A549 (cell line): ENCODE measurements at regions not wholly inside any gene's neighbourhood (a gene's known extent, or its start where the extent isn't known, plus 50 kb on each side); places are given as distances from the start of the nearest gene placed in this dataset.

Source experiments
- EHMT2 ChIP-seq: fragments of 200-600 bp; sonication (generic); IDR thresholded peaks from 2 replicates; pipeline ENCODE4 v1.6.1; 2016; ENCODE audit warnings: antibody characterized with exemption, low read depth, mild to moderate bottlenecking, moderate library complexity
- PHF8 ChIP-seq: fragments of 200-600 bp; sonication (generic); IDR thresholded peaks from 2 replicates; pipeline ENCODE4 v1.6.1; 2016; ENCODE audit warnings: low read depth, mild to moderate bottlenecking, antibody characterized with exemption, moderate library complexity, borderline replicate concordance
- RAD21 ChIP-seq, 2 experiments: fragments of >200 bp in 1 of 2; sonication (Bioruptor Twin) in 1 of 2; formaldehyde crosslinking in 1 of 2; IDR thresholded peaks in 1 of 2; conservative IDR thresholded peaks in 1 of 2; 2 replicates in 1 of 2; 3 replicates in 1 of 2; pipeline ENCODE4 v1.6.1; 2012 to 2018; ENCODE audit warnings: inconsistent platforms in 1 of 2
- TF ChIP-seq, protein P1 (sequence below): fragments of >200 bp; sonication (Bioruptor Twin); formaldehyde crosslinking; IDR thresholded peaks from 3 replicates; pipeline ENCODE4 v1.5.1; 2016
- TF ChIP-seq, protein P2 (sequence below): fragments of 200-600 bp; sonication (generic); IDR thresholded peaks from 2 replicates; pipeline ENCODE4 v1.6.1; 2016; ENCODE audit warnings: antibody characterized with exemption, mild to moderate bottlenecking, moderate library complexity
- TF ChIP-seq, protein P3 (sequence below): fragments of 450-650 bp; IDR thresholded peaks from 2 replicates; pipeline ENCODE4 v1.6.1; 2014; ENCODE audit warnings: antibody characterized with exemption

- TF ChIP-seq, protein P1, sequence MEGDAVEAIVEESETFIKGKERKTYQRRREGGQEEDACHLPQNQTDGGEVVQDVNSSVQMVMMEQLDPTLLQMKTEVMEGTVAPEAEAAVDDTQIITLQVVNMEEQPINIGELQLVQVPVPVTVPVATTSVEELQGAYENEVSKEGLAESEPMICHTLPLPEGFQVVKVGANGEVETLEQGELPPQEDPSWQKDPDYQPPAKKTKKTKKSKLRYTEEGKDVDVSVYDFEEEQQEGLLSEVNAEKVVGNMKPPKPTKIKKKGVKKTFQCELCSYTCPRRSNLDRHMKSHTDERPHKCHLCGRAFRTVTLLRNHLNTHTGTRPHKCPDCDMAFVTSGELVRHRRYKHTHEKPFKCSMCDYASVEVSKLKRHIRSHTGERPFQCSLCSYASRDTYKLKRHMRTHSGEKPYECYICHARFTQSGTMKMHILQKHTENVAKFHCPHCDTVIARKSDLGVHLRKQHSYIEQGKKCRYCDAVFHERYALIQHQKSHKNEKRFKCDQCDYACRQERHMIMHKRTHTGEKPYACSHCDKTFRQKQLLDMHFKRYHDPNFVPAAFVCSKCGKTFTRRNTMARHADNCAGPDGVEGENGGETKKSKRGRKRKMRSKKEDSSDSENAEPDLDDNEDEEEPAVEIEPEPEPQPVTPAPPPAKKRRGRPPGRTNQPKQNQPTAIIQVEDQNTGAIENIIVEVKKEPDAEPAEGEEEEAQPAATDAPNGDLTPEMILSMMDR: no peak
- TF ChIP-seq, protein P2, sequence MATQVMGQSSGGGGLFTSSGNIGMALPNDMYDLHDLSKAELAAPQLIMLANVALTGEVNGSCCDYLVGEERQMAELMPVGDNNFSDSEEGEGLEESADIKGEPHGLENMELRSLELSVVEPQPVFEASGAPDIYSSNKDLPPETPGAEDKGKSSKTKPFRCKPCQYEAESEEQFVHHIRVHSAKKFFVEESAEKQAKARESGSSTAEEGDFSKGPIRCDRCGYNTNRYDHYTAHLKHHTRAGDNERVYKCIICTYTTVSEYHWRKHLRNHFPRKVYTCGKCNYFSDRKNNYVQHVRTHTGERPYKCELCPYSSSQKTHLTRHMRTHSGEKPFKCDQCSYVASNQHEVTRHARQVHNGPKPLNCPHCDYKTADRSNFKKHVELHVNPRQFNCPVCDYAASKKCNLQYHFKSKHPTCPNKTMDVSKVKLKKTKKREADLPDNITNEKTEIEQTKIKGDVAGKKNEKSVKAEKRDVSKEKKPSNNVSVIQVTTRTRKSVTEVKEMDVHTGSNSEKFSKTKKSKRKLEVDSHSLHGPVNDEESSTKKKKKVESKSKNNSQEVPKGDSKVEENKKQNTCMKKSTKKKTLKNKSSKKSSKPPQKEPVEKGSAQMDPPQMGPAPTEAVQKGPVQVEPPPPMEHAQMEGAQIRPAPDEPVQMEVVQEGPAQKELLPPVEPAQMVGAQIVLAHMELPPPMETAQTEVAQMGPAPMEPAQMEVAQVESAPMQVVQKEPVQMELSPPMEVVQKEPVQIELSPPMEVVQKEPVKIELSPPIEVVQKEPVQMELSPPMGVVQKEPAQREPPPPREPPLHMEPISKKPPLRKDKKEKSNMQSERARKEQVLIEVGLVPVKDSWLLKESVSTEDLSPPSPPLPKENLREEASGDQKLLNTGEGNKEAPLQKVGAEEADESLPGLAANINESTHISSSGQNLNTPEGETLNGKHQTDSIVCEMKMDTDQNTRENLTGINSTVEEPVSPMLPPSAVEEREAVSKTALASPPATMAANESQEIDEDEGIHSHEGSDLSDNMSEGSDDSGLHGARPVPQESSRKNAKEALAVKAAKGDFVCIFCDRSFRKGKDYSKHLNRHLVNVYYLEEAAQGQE: no peak
- TF ChIP-seq RAD21 (conservative IDR thresholded peaks at IDR 0.05 in 1 of 2, IDR thresholded peaks at IDR 0.05 in 1 of 2) (no peak), EHMT2 (no peak), PHF8 (no peak)
- TF ChIP-seq, protein P3, sequence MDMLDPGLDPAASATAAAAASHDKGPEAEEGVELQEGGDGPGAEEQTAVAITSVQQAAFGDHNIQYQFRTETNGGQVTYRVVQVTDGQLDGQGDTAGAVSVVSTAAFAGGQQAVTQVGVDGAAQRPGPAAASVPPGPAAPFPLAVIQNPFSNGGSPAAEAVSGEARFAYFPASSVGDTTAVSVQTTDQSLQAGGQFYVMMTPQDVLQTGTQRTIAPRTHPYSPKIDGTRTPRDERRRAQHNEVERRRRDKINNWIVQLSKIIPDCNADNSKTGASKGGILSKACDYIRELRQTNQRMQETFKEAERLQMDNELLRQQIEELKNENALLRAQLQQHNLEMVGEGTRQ: no peak
These were observed 494.1 kb upstream of the MEIS1 start for GRCh38 chr2:65940856-65941255.
